ENCODE measurements at regions not wholly inside any gene's neighbourhood (a gene's known extent, or its start where the extent isn't known, plus 50 kb on each side); places are given as distances from the start of the nearest gene placed in this dataset.
"Not testable (repeated sequence)": the region's sequence is repeated elsewhere in the genome, so short reads cannot be mapped to it uniquely, and the experiment has no call there.

GRCh38 chr7:67857698-67858097 lies 861.1 kb downstream of the TYW1 start:
- DNase-seq (ENCODE audit: low read depth, low spot score), result no peak
- no peak overlapping the region for H3K27ac ChIP-seq

GRCh38 chr7:67858931-67859330 lies 862.3 kb downstream of the TYW1 start:
- H3K27ac ChIP-seq, result no peak overlapping the region
- DNase-seq (ENCODE audit: low read depth, low spot score), result no peak

- no peak overlapping the region for H3K27ac ChIP-seq
- no peak for DNase-seq (ENCODE audit: low read depth, low spot score)
Measured at GRCh38 chr7:67863911-67864310, 867.3 kb downstream of the TYW1 start.

GRCh38 chr7:67866054-67866453 lies 869.4 kb downstream of the TYW1 start:
- H3K27ac ChIP-seq, result no peak overlapping the region
- no peak for DNase-seq (ENCODE audit: low read depth, low spot score)

- H3K27ac ChIP-seq, result no peak overlapping the region
- DNase-seq (ENCODE audit: low read depth, low spot score), result no peak
Measured at GRCh38 chr7:67866812-67867211, 870.2 kb downstream of the TYW1 start.

GRCh38 chr7:67870396-67870795 lies 873.8 kb downstream of the TYW1 start:
- no peak overlapping the region for H3K27ac ChIP-seq
- no peak for DNase-seq (ENCODE audit: low read depth, low spot score)

- no peak overlapping the region for H3K27ac ChIP-seq
- no peak for DNase-seq (ENCODE audit: low read depth, low spot score)
Measured at GRCh38 chr7:67875558-67875957, 878.9 kb downstream of the TYW1 start.

- no peak for DNase-seq (ENCODE audit: low read depth, low spot score)
- no peak overlapping the region for H3K27ac ChIP-seq
Measured at GRCh38 chr7:67878808-67879207, 882.2 kb downstream of the TYW1 start.

GRCh38 chr7:67882843-67883242 lies 886.2 kb downstream of the TYW1 start:
- DNase-seq (ENCODE audit: low read depth, low spot score), result no peak

GRCh38 chr7:67890316-67890715 lies 893.7 kb downstream of the TYW1 start:
- DNase-seq (ENCODE audit: low read depth, low spot score), result no peak
- no peak overlapping the region for H3K27ac ChIP-seq

More at GRCh38 chr7:67882843-67883242, 886.2 kb downstream of the TYW1 start:
- no peak overlapping the region for H3K27ac ChIP-seq

GRCh38 chr7:67894746-67895145 lies 898.1 kb downstream of the TYW1 start:
- DNase-seq (ENCODE audit: low read depth, low spot score), result no peak
- H3K27ac ChIP-seq, result no peak overlapping the region

GRCh38 chr7:67896721-67897120 lies 900.1 kb downstream of the TYW1 start:
- no peak overlapping the region for H3K27ac ChIP-seq
- no peak for DNase-seq (ENCODE audit: low read depth, low spot score)

- no peak overlapping the region for H3K27ac ChIP-seq
- no peak for DNase-seq (ENCODE audit: low read depth, low spot score)
Measured at GRCh38 chr7:67900456-67900855, 903.8 kb downstream of the TYW1 start.

- DNase-seq (ENCODE audit: low read depth, low spot score), result no peak
Measured at GRCh38 chr7:67901808-67902480, 905.3 kb downstream of the TYW1 start.

GRCh38 chr7:67907792-67908191 lies 911.2 kb downstream of the TYW1 start:
- DNase-seq (ENCODE audit: low read depth, low spot score), result no peak
- H3K27ac ChIP-seq, result no peak overlapping the region

More at GRCh38 chr7:67901808-67902480, 905.3 kb downstream of the TYW1 start:
- no peak overlapping the region for H3K27ac ChIP-seq

- DNase-seq (ENCODE audit: low read depth, low spot score), result no peak
- H3K27ac ChIP-seq, result no peak overlapping the region
Measured at GRCh38 chr7:67912437-67912836, 915.8 kb downstream of the TYW1 start.

GRCh38 chr7:67913604-67914003 lies 917.0 kb downstream of the TYW1 start:
- no peak for DNase-seq (ENCODE audit: low read depth, low spot score)

GRCh38 chr7:67916111-67916510 lies 919.5 kb downstream of the TYW1 start:
- DNase-seq (ENCODE audit: low read depth, low spot score); H3K27ac ChIP-seq: not testable (repeated sequence)

More at GRCh38 chr7:67913604-67914003, 917.0 kb downstream of the TYW1 start:
- H3K27ac ChIP-seq, result no peak overlapping the region

GRCh38 chr7:67916571-67917436 lies 920.2 kb downstream of the TYW1 start:
- DNase-seq (ENCODE audit: low read depth, low spot score), result no peak
- no peak overlapping the region for H3K27ac ChIP-seq

- no peak overlapping the region for H3K27ac ChIP-seq
- no peak for DNase-seq (ENCODE audit: low read depth, low spot score)
Measured at GRCh38 chr7:67917437-67917755, 920.8 kb downstream of the TYW1 start.

GRCh38 chr7:67918158-67918557 lies 921.5 kb downstream of the TYW1 start:
- no peak overlapping the region for H3K27ac ChIP-seq
- DNase-seq (ENCODE audit: low read depth, low spot score), result no peak

- H3K27ac ChIP-seq, result no peak overlapping the region
- no peak for DNase-seq (ENCODE audit: low read depth, low spot score)
Measured at GRCh38 chr7:67923286-67923685, 926.7 kb downstream of the TYW1 start.

Measured in epithelial cell of prostate (primary cell).